Sigmoid colon (tissue), 6 donors: ENCODE measurements at regions not wholly inside any gene's neighbourhood (a gene's known extent, or its start where the extent isn't known, plus 50 kb on each side); places are given as distances from the start of the nearest gene placed in this dataset.

Experiments used
- DNase-seq: peaks from one replicate; pipeline ENCODE4 v3.0.0-alpha.2; 2019
- H3K27ac ChIP-seq, 4 donors: fragments of 200-600 bp; sonication (generic); one replicate each; pipeline ENCODE4 v1.5.1; 2016 to 2019; ENCODE audit warnings: mild to moderate bottlenecking in 1 of 4
- H3K27me3 ChIP-seq, 3 donors: fragments of 200-600 bp; sonication (generic); one replicate each; pipeline ENCODE4 v1.5.1; 2019; ENCODE audit warnings: mild to moderate bottlenecking in 1 of 3
- H3K36me3 ChIP-seq, 4 donors: fragments of 200-600 bp; sonication (generic); one replicate each; pipeline ENCODE4 v1.5.1; 2016 to 2019
- H3K4me1 ChIP-seq, 4 donors: fragments of 200-600 bp; sonication (generic); one replicate each; pipeline ENCODE4 v1.5.1; 2017 to 2019
- H3K4me3 ChIP-seq, 4 donors: fragments of 200-600 bp; sonication (generic); one replicate each; pipeline ENCODE4 v1.5.1; 2017 to 2019; ENCODE audit warnings: mild to moderate bottlenecking in 2 of 4, moderate library complexity in 1 of 4
- H3K9me3 ChIP-seq, 4 donors: fragments of 200-600 bp in 3 of 4; sonication (generic) in 3 of 4; one replicate each; pipeline versions ENCODE4 v1.5.1 to v1.6.1; 2013 to 2019
- CTCF ChIP-seq, 4 experiments: fragments of 450-650 bp in 3 of 4; fragments of 200-600 bp in 1 of 4; IDR thresholded peaks; one replicate each; pipeline ENCODE4 v1.5.1; 2016 to 2019; ENCODE audit warnings: antibody characterized with exemption in 4 of 4, mild to moderate bottlenecking in 3 of 4, moderate library complexity in 2 of 4
- EP300 ChIP-seq, 4 donors: sonication (generic); formaldehyde crosslinking; IDR thresholded peaks; one replicate each; pipeline ENCODE4 v1.6.1; 2017; ENCODE audit warnings: antibody characterized with exemption in 4 of 4
- POLR2A ChIP-seq, 2 donors: fragments of 450-650 bp; IDR thresholded peaks; one replicate each; pipeline ENCODE4 v1.6.1; 2016; ENCODE audit warnings: antibody characterized with exemption in 2 of 2, mild to moderate bottlenecking in 2 of 2, moderate library complexity in 2 of 2
- POLR2AphosphoS5 ChIP-seq, 4 donors: sonication (generic); formaldehyde crosslinking; IDR thresholded peaks; one replicate each; pipeline ENCODE4 v1.6.1; 2017; ENCODE audit warnings: antibody characterized with exemption in 4 of 4
- WGBS, 2 donors: extraction: QIAGEN DNeasy Blood & Tissue Kit; methylation state at CpG; one replicate each; pipeline ENCODE4 v1.1.7; 2013; 5-methylcytosine and 5-hydroxymethylcytosine counted together
- intact Hi-C: fragments of 100-400 bp; cut with DNase I; formaldehyde crosslinking; loops from one replicate; pipeline ENCODE4 v1.15.1; 2023
- donor health status: healthy with polysubstance abuse.
- donor health status: healthy.

GRCh38 chr13:38563739-38564138 is 123.1 kb upstream of the FREM2 start:
- Histone ChIP-seq H3K4me1 (no peaks in the 10 kb centered on the region), H3K27me3 (no peaks in the 10 kb centered on the region), H3K27ac (no peak overlapping the region), H3K4me3 (no peak overlapping the region), H3K36me3 (no peaks in the 10 kb centered on the region), H3K9me3 (no peaks in the 10 kb centered on the region)
- 73 to 83% methylated on average over 2 of the region's 2 CpGs for WGBS, 2 donors
- intact Hi-C loops = no loop called here
- TF ChIP-seq CTCF (IDR thresholded peaks at IDR 0.05) (no peak), POLR2A (IDR thresholded peaks at IDR 0.05) (no peak), POLR2AphosphoS5 (IDR thresholded peaks at IDR 0.05) (no peak), EP300 (IDR thresholded peaks at IDR 0.05) (no peak)
- DNase-seq = no peak

- TF ChIP-seq CTCF (IDR thresholded peaks at IDR 0.05) (no peak), POLR2AphosphoS5 (IDR thresholded peaks at IDR 0.05) (no peak), EP300 (IDR thresholded peaks at IDR 0.05) (no peak), POLR2A (IDR thresholded peaks at IDR 0.05) (no peak)
- Histone ChIP-seq H3K4me3 (no peak overlapping the region), H3K27me3 (no peaks in the 10 kb centered on the region), H3K4me1 (no peaks in the 10 kb centered on the region), H3K27ac (no peak overlapping the region), H3K9me3 (no peaks in the 10 kb centered on the region), H3K36me3 (no peaks in the 10 kb centered on the region)
- DNase-seq = no peak
- intact Hi-C loops = no loop called here
- WGBS, 2 donors = 80 to 87% methylated on average over 7 of the region's 7 CpGs
Measured at GRCh38 chr13:38564256-38565150, 122.4 kb upstream of the FREM2 start.

- intact Hi-C loops = no loop called here
- no peak overlapping the region for H3K27ac ChIP-seq
- no peaks in the 10 kb centered on the region for H3K27me3 ChIP-seq
- H3K4me1 ChIP-seq = no peaks in the 10 kb centered on the region
- TF ChIP-seq POLR2A (IDR thresholded peaks at IDR 0.05) (no peak), POLR2AphosphoS5 (IDR thresholded peaks at IDR 0.05) (no peak), EP300 (IDR thresholded peaks at IDR 0.05) (no peak), CTCF (IDR thresholded peaks at IDR 0.05) (no peak)
- no peaks in the 10 kb centered on the region for H3K9me3 ChIP-seq
- DNase-seq = no peak
- no peak overlapping the region for H3K4me3 ChIP-seq
- 85 to 88% methylated on average over 4 of the region's 4 CpGs for WGBS, 2 donors
- H3K36me3 ChIP-seq = no peaks in the 10 kb centered on the region
Measured at GRCh38 chr13:38566023-38566422, 120.9 kb upstream of the FREM2 start.

GRCh38 chr13:38566519-38566918 is 120.4 kb upstream of the FREM2 start:
- intact Hi-C loops = no loop called here
- 62 to 69% methylated on average over 3 of the region's 3 CpGs for WGBS, 2 donors

GRCh38 chr13:38570706-38571105 is 116.2 kb upstream of the FREM2 start:
- no peaks in the 10 kb centered on the region for H3K27me3 ChIP-seq
- no peaks in the 10 kb centered on the region for H3K9me3 ChIP-seq
- H3K4me1 ChIP-seq = no peaks in the 10 kb centered on the region
- intact Hi-C loops = no loop called here
- no peak overlapping the region for H3K27ac ChIP-seq
- H3K4me3 ChIP-seq = no peak overlapping the region
- DNase-seq = no peak
- WGBS, 2 donors = 63 to 71% methylated on average over 1 of the region's 1 CpG
- no peak for TF ChIP-seq EP300 (IDR thresholded peaks at IDR 0.05)
- no peak for TF ChIP-seq CTCF (IDR thresholded peaks at IDR 0.05)
- TF ChIP-seq POLR2AphosphoS5 (IDR thresholded peaks at IDR 0.05) = no peak
- TF ChIP-seq POLR2A (IDR thresholded peaks at IDR 0.05) = no peak
- H3K36me3 ChIP-seq = no peaks in the 10 kb centered on the region

More at GRCh38 chr13:38566519-38566918, 120.4 kb upstream of the FREM2 start:
- no peaks in the 10 kb centered on the region for H3K36me3 ChIP-seq
- no peak overlapping the region for H3K27ac ChIP-seq
- no peak for DNase-seq
- no peaks in the 10 kb centered on the region for H3K27me3 ChIP-seq
- TF ChIP-seq POLR2AphosphoS5 (IDR thresholded peaks at IDR 0.05) = no peak
- no peak for TF ChIP-seq POLR2A (IDR thresholded peaks at IDR 0.05)
- TF ChIP-seq EP300 (IDR thresholded peaks at IDR 0.05) = no peak
- no peaks in the 10 kb centered on the region for H3K4me1 ChIP-seq
- H3K9me3 ChIP-seq = no peaks in the 10 kb centered on the region
- no peak overlapping the region for H3K4me3 ChIP-seq
